A673 (cell line): ENCODE measurements at regions not wholly inside any gene's neighbourhood (a gene's known extent, or its start where the extent isn't known, plus 50 kb on each side); places are given as distances from the start of the nearest gene placed in this dataset.

Source experiments
- BruUV-seq: library from RNA; stranded (reverse); fragments of 400-500 nt; replicated peaks from 2 replicates; lab custom pipeline; 2021; lab: Mats Ljungman, UMichigan
- CTCF ChIA-PET: fragments of 300-600 bp; sonication (Branson Sonifier 250); formaldehyde crosslinking; loops from one replicate; lab custom pipeline; 2022; ENCODE audit warnings: antibody characterized with exemption; lab: Charles Lee
- POLR2A ChIA-PET: fragments of 300-600 bp; sonication (Branson Sonifier 250); formaldehyde crosslinking; loops from one replicate; lab custom pipeline; 2022; ENCODE audit warnings: antibody characterized with exemption; ENCODE audit not compliant: low non-redundant PET; lab: Charles Lee
- DNase-seq: peaks from one replicate; pipeline ENCODE4 v3.0.0-alpha.2; 2015; ENCODE audit warnings: low spot score
- H3K27ac ChIP-seq: fragments of 200-600 bp; sonication (generic); 2 replicates; pipeline ENCODE4 v1.5.1; 2016; ENCODE audit warnings: mixed run types, low read depth, mild to moderate bottlenecking, mixed read lengths, antibody characterized with exemption, low read length; ENCODE audit not compliant: poor library complexity, severe bottlenecking
- H3K27me3 ChIP-seq: fragments of 200-600 bp; sonication (generic); replicated peaks from 2 replicates; pipeline ENCODE4 v1.6.1; 2017; ENCODE audit warnings: mixed run types, low read depth, mild to moderate bottlenecking, mixed read lengths, antibody characterized with exemption, low read length; ENCODE audit not compliant: insufficient read depth, poor library complexity
- H3K36me3 ChIP-seq: fragments of 200-600 bp; sonication (generic); 2 replicates; pipeline ENCODE4 v1.6.1; 2016; ENCODE audit warnings: mixed run types, mild to moderate bottlenecking, mixed read lengths, antibody characterized with exemption, low read length; ENCODE audit not compliant: insufficient read depth, poor library complexity, severe bottlenecking
- H3K4me1 ChIP-seq: fragments of 200-600 bp; sonication (generic); 2 replicates; pipeline ENCODE4 v1.6.1; 2017; ENCODE audit warnings: mixed run types, mild to moderate bottlenecking, mixed read lengths, antibody characterized with exemption, low read length; ENCODE audit not compliant: insufficient read depth, poor library complexity, severe bottlenecking
- H3K4me3 ChIP-seq: fragments of 200-600 bp; sonication (generic); 2 replicates; pipeline ENCODE4 v1.5.1; 2016; ENCODE audit warnings: low read depth, mixed run types, mild to moderate bottlenecking, mixed read lengths, low read length; ENCODE audit not compliant: poor library complexity, severe bottlenecking
- H3K9me3 ChIP-seq: fragments of 200-600 bp; sonication (generic); 2 replicates; pipeline ENCODE4 v1.6.1; 2016; ENCODE audit warnings: mixed run types, low read depth, mild to moderate bottlenecking, mixed read lengths, antibody characterized with exemption, low read length; ENCODE audit not compliant: poor library complexity, severe bottlenecking
- CTCF ChIP-seq: fragments of 300-800, 200-600 bp; sonication (generic); conservative IDR thresholded peaks from 2 replicates; pipeline ENCODE4 v1.5.1; 2017; ENCODE audit warnings: low read depth, mild to moderate bottlenecking, antibody characterized with exemption, low read length, moderate library complexity, mixed read lengths
- EZH2 ChIP-seq: fragments of 200-600 bp; sonication (generic); IDR thresholded peaks from 2 replicates; pipeline ENCODE4 v1.6.1; 2017; ENCODE audit warnings: borderline replicate concordance, low read depth, mild to moderate bottlenecking, mixed read lengths, antibody characterized with exemption, low read length; ENCODE audit not compliant: poor library complexity, severe bottlenecking
- intact Hi-C: fragments of 100-400 bp; cut with micrococcal nuclease; formaldehyde crosslinking; loops from one replicate; pipeline ENCODE4 v1.10.0; 2022; ENCODE audit not compliant: unreplicated experiment

DNA sequence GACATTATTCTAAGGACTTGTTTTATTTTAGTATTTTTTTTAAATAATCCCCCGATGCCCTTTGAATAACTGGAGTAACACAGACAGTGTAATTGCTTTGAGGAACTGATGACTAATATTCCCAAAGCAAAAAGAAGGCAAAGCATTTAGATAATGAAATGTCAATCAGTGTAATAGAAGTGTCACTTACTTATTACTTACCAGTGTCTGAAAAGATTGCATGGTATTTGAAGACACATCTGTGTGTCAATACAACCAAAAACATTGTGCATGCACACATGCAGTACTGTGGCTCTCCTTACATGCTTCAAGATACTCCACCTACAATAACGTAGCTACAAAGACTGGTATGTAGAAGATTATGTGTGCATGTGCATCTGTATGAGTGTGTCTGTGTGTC is 264.0 kb upstream of the ANO5 start:
- no TSS peak for BruUV-seq
- POLR2A ChIA-PET = no interaction called here
- intact Hi-C loops = no loop called here
- no peak overlapping the region for H3K4me3 ChIP-seq
- no peaks in the 10 kb centered on the region for H3K4me1 ChIP-seq
- no peak overlapping the region for H3K27ac ChIP-seq
- no peak for TF ChIP-seq CTCF
- no peak for TF ChIP-seq EZH2
- no peaks in the 10 kb centered on the region for H3K9me3 ChIP-seq
- CTCF ChIA-PET = no interaction called here
- H3K36me3 ChIP-seq = no peaks in the 10 kb centered on the region
- no peak for DNase-seq
- no peaks in the 10 kb centered on the region for H3K27me3 ChIP-seq

DNA sequence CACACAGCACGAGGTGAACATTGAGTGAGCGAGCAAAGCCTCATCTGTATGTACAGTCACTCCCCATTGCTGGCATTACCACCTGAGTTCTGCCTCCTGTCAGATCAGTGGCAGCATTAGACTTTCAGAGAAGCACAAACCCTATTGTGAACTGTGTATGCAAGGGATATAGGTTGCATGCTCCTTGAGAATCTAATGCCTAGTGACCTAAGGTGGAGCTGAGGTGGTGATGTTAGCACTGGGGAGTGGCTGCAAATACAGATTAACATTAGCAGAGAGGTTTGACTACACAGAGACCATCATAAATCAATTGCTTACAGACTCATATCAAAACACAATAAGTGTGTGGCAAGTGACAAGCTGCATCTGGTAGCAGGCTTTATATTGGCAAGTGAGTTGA is 262.5 kb upstream of the ANO5 start:
- no peak for DNase-seq
- ChIA-PET CTCF (no interaction called here), POLR2A (no interaction called here)
- Histone ChIP-seq H3K36me3 (no peaks in the 10 kb centered on the region), H3K4me3 (no peak overlapping the region), H3K27ac (no peak overlapping the region), H3K4me1 (no peaks in the 10 kb centered on the region), H3K27me3 (no peaks in the 10 kb centered on the region), H3K9me3 (no peaks in the 10 kb centered on the region)
- TF ChIP-seq CTCF (no peak), EZH2 (no peak)
- BruUV-seq = no TSS peak
- intact Hi-C loops = loop anchor here (5.0 kb wide), 1 partner anchor 52 kb away; no protein-coding TSS in a partner anchor

- Histone ChIP-seq H3K27ac (no peak overlapping the region), H3K4me3 (no peak overlapping the region), H3K36me3 (no peaks in the 10 kb centered on the region), H3K4me1 (no peaks in the 10 kb centered on the region), H3K27me3 (no peaks in the 10 kb centered on the region), H3K9me3 (no peaks in the 10 kb centered on the region)
- ChIA-PET CTCF (no interaction called here), POLR2A (no interaction called here)
- no peak for TF ChIP-seq EZH2
- no peak for TF ChIP-seq CTCF
- BruUV-seq = no TSS peak
- intact Hi-C loops = loop anchor here (5.0 kb wide), 1 partner anchor 51 kb away; no protein-coding TSS in a partner anchor
- no peak for DNase-seq
Observed at GRCh38 chr11:21931436-21932101, 261.3 kb upstream of the ANO5 start.
